ENCODE measurements at regions not wholly inside any gene's neighbourhood (a gene's known extent, or its start where the extent isn't known, plus 50 kb on each side); places are given as distances from the start of the nearest gene placed in this dataset.

DNA sequence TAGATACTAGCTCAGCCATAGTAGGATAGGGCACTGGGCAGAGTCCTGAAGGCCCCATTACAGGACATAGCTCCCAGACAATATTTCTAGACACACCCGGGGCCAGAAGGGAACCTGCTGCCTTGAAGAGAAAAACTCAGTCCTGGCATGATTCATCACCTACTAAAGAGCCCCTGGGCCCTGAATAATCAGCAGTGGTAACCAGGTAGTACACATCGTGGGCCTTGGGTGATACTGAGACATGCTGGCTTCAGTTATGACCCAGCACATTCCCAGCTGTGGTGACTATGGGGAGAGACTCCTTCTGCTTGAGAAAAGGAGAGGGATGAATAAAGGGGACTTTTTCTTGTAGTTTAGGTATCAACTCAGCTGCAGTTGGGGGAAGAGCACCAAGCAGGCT lies 104.3 kb upstream of the STK26 start:
- TF ChIP-seq CTCF (IDR thresholded peaks at IDR 0.05): no peak
- TF ChIP-seq POLR2A (IDR thresholded peaks at IDR 0.05): no peak
